NB4 (cell line): ENCODE measurements at regions not wholly inside any gene's neighbourhood (a gene's known extent, or its start where the extent isn't known, plus 50 kb on each side); places are given as distances from the start of the nearest gene placed in this dataset.

Experiments used
- DNase-seq: peaks from one replicate; pipeline ENCODE4 v3.0.0; 2010; ENCODE audit warnings: low read depth
- H3K4me3 ChIP-seq: one replicate; pipeline ENCODE4 v1.5.1; 2011; ENCODE audit warnings: mild to moderate bottlenecking, low read depth, low read length, moderate library complexity
- CTCF ChIP-seq: IDR thresholded peaks from one replicate; pipeline ENCODE4 v1.5.1; 2012; ENCODE audit warnings: low read depth, low read length
- MAX ChIP-seq: IDR thresholded peaks from 2 replicates; pipeline ENCODE4 v1.6.1; 2011; ENCODE audit warnings: low read depth, low read length
- MYC ChIP-seq: IDR thresholded peaks from 2 replicates; pipeline ENCODE4 v1.6.1; 2011; ENCODE audit warnings: low read depth, low read length
- POLR2A ChIP-seq: IDR thresholded peaks from 2 replicates; pipeline ENCODE4 v1.6.1; 2011; ENCODE audit warnings: mild to moderate bottlenecking; ENCODE audit not compliant: insufficient read length; ENCODE audit errors: extremely low read depth

- no peak overlapping the region for H3K4me3 ChIP-seq
- DNase-seq: no peak
Observed at GRCh38 chr10:44066527-44067255, 318.2 kb downstream of the CXCL12 start.

GRCh38 chr10:44065788-44066526 lies 318.9 kb downstream of the CXCL12 start:
- DNase-seq: no peak
- TF ChIP-seq MAX (no peak), CTCF (no peak), POLR2A (no peak), MYC (no peak)
- no peak overlapping the region for H3K4me3 ChIP-seq

More at GRCh38 chr10:44066527-44067255, 318.2 kb downstream of the CXCL12 start:
- no peak for TF ChIP-seq MYC
- TF ChIP-seq CTCF: no peak
- no peak for TF ChIP-seq MAX
- TF ChIP-seq POLR2A: no peak

- H3K4me3 ChIP-seq: no peak overlapping the region
- no peak for TF ChIP-seq POLR2A
- TF ChIP-seq CTCF: no peak
- TF ChIP-seq MYC: no peak
- no peak for TF ChIP-seq MAX
- DNase-seq: no peak
Observed at GRCh38 chr10:44064987-44065787, 319.7 kb downstream of the CXCL12 start.

GRCh38 chr10:44064317-44064716 lies 320.6 kb downstream of the CXCL12 start:
- no peak for TF ChIP-seq MYC
- no peak for TF ChIP-seq MAX
- TF ChIP-seq POLR2A: no peak
- TF ChIP-seq CTCF: no peak
- no peak for DNase-seq

GRCh38 chr10:44063686-44064085 lies 321.2 kb downstream of the CXCL12 start:
- DNase-seq: no peak
- TF ChIP-seq CTCF (no peak), MAX (no peak), POLR2A (no peak), MYC (no peak)
- H3K4me3 ChIP-seq: no peak overlapping the region

More at GRCh38 chr10:44064317-44064716, 320.6 kb downstream of the CXCL12 start:
- H3K4me3 ChIP-seq: no peak overlapping the region
